PFSK-1 (cell line): ENCODE measurements at regions not wholly inside any gene's neighbourhood (a gene's known extent, or its start where the extent isn't known, plus 50 kb on each side); places are given as distances from the start of the nearest gene placed in this dataset.

Source experiments
- FOXP2 ChIP-seq: optimal IDR thresholded peaks from 2 replicates; pipeline ENCODE3; 2011; ENCODE audit warnings: borderline replicate concordance, control low read depth, inconsistent platforms; ENCODE audit not compliant: insufficient read depth; ENCODE audit errors: extremely low read length, extremely low read depth
- POLR2AphosphoS5 ChIP-seq: IDR thresholded peaks from 2 replicates; pipeline ENCODE4 v1.6.1; 2012; ENCODE audit warnings: low read depth, mild to moderate bottlenecking, control low read depth, low read length, moderate library complexity
- REST ChIP-seq, 2 experiments: IDR thresholded peaks; 2 replicates each; pipeline versions ENCODE4 v1.6.1 to v1.8.0; 2011 to 2012; ENCODE audit warnings: low read depth in 2 of 2, low read length in 2 of 2, control low read depth in 1 of 2, inconsistent platforms in 1 of 2, mild to moderate bottlenecking in 1 of 2, moderate library complexity in 1 of 2; ENCODE audit not compliant: insufficient read depth in 1 of 2
- SIN3A ChIP-seq: IDR thresholded peaks from 2 replicates; pipeline ENCODE4 v1.6.1; 2012; ENCODE audit warnings: mild to moderate bottlenecking, low read length, moderate library complexity, borderline replicate concordance; ENCODE audit not compliant: insufficient read depth
- TAF1 ChIP-seq: IDR thresholded peaks from 2 replicates; pipeline ENCODE4 v1.6.1; 2012; ENCODE audit warnings: low read length, control low read depth, borderline replicate concordance; ENCODE audit not compliant: insufficient read depth

GRCh38 chr2:118755384-118755783, 92.1 kb downstream of the EN1 start:
- no peak for TF ChIP-seq REST (IDR thresholded peaks at IDR 0.05; ENCODE audit: insufficient read depth in 1 of 2, low read depth in 2 of 2, low read length in 2 of 2)
- TF ChIP-seq SIN3A, result no peak
- TF ChIP-seq TAF1, result no peak
- TF ChIP-seq FOXP2, result no peak
- TF ChIP-seq POLR2AphosphoS5, result no peak

DNA sequence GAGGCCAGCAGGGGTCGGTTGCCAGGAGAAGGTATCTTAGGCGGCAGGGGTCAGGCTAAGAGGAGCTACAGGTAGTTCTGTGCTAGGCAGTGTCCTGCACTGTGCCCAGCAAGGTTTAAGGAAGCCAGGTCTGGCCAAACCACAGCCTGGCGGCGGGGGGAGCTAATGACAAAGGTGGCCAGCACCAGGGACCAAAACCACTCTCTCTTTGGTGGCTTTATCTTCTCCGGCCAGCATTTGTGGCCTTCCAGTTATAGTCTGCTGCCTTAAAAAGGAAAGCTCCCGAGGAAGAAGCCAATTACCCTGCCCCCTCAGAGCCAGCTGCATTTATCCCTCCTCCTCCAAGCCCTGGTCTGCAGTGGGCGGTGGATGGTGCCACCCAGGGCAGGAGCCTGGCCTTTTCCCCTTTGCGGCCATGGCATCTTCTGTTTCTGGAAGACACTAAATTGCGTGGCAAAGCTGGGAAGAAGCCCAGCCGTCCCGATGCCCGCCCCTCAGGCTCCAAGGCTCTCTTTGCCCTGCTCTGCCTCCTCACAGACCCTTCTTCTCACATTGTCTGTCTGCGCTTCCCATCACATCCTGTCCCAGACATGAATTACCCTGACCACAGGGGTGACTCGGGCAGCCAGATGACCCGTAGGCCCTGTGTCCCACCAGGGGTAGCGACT, 94.6 kb downstream of the EN1 start:
- TF ChIP-seq SIN3A, result no peak
- TF ChIP-seq FOXP2, result no peak
- no peak for TF ChIP-seq TAF1
- no peak for TF ChIP-seq REST (IDR thresholded peaks at IDR 0.05; ENCODE audit: insufficient read depth in 1 of 2, low read depth in 2 of 2, low read length in 2 of 2)
- no peak for TF ChIP-seq POLR2AphosphoS5

GRCh38 chr2:118750959-118751565, 96.4 kb downstream of the EN1 start:
- TF ChIP-seq REST (IDR thresholded peaks at IDR 0.05; ENCODE audit: insufficient read depth in 1 of 2, low read depth in 2 of 2, low read length in 2 of 2), result no peak
- no peak for TF ChIP-seq POLR2AphosphoS5
- no peak for TF ChIP-seq TAF1
- TF ChIP-seq SIN3A, result no peak
- no peak for TF ChIP-seq FOXP2

DNA sequence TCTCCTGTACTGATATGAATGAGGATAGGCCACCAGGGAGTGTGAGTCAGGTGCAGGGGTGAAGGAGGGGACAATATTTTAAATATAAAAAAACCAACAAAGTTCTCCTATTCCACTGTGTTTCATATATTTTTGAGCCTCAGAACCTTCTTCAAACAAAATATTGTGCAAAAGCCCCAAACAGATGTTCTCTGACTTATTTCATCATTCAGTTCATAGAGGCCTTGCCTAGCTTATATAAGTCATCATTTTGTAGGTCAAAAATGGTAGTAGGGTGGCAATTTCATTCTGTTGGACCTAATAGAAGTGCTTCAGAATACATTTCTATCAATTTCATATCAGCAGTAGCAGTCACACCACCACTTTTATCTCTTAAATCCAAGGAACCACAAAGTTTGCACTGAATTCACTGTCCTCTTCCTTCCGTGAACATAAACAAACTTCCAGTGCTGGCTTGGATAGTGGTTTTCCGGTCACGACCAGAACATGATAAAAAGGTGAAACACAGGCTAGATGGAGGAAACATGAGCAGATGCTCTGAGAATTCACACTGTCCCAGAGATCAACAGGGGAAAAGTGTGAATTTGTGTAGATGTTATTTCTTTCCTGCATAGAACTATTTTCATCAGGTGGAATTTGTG, 99.1 kb downstream of the EN1 start:
- TF ChIP-seq TAF1 (no peak), FOXP2 (no peak), POLR2AphosphoS5 (no peak)

GRCh38 chr2:118747637-118748036, 99.8 kb downstream of the EN1 start:
- no peak for TF ChIP-seq REST (IDR thresholded peaks at IDR 0.05; ENCODE audit: insufficient read depth in 1 of 2, low read depth in 2 of 2, low read length in 2 of 2)
